HUES48 (cell line): ENCODE measurements at regions not wholly inside any gene's neighbourhood (a gene's known extent, or its start where the extent isn't known, plus 50 kb on each side); places are given as distances from the start of the nearest gene placed in this dataset.

Experiments used
- H3K27ac ChIP-seq: one replicate; pipeline ENCODE4 v1.7.0; 2013; ENCODE audit warnings: low read depth, low read length, inconsistent platforms
- H3K27me3 ChIP-seq: 2 replicates; pipeline ENCODE4 v1.6.1; 2013; ENCODE audit warnings: mild to moderate bottlenecking, low read length; ENCODE audit not compliant: control insufficient read depth, insufficient read depth
- H3K36me3 ChIP-seq: 2 replicates; pipeline ENCODE4 v1.6.1; 2013; ENCODE audit warnings: low read length; ENCODE audit not compliant: control insufficient read depth, insufficient read depth
- H3K4me1 ChIP-seq: 2 replicates; pipeline ENCODE4 v1.6.1; 2013; ENCODE audit warnings: mild to moderate bottlenecking, low read length; ENCODE audit not compliant: control insufficient read depth, insufficient read depth
- H3K4me3 ChIP-seq: 2 replicates; pipeline ENCODE4 v1.5.1; 2013; ENCODE audit warnings: mild to moderate bottlenecking, low read depth, low read length
- H3K9ac ChIP-seq: 2 replicates; pipeline ENCODE4 v1.6.1; 2013; ENCODE audit warnings: mild to moderate bottlenecking, low read depth, low read length, moderate library complexity
- H3K9me3 ChIP-seq: 2 replicates; pipeline ENCODE4 v1.6.1; 2013; ENCODE audit warnings: low read length; ENCODE audit not compliant: control insufficient read depth, insufficient read depth

DNA sequence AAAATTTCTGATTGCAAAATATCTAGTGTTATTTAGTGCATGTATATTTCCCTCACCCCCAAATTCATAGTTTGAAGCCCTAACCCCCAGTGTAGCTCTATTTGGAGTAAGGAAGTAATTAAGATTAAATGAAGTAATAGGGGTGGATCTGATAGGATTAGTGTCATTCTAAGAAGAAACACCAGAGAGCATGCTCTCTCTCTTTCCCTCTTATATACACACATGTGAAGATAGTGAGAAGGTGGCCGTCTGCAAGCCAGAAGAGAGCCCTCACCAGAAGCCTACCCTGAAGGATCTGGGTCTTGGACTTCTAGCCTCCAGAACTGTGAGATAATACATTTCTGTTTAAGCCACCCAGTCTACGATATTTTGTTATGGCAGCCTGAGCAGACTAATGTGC, 120.3 kb downstream of the TMEM30B start:
- H3K36me3 ChIP-seq, result no peaks in the 10 kb centered on the region
- no peak overlapping the region for H3K27ac ChIP-seq
- H3K4me1 ChIP-seq, result no peaks in the 10 kb centered on the region
- no peaks in the 10 kb centered on the region for H3K27me3 ChIP-seq
- no peak overlapping the region for H3K4me3 ChIP-seq
- no peak overlapping the region for H3K9ac ChIP-seq
- no peaks in the 10 kb centered on the region for H3K9me3 ChIP-seq

GRCh38 chr14:61154641-61155040, 126.5 kb downstream of the TMEM30B start:
- Histone ChIP-seq H3K4me1 (peaks cover 23% of the 10 kb centered on the region), H3K36me3 (no peaks in the 10 kb centered on the region), H3K9ac (no peak overlapping the region), H3K9me3 (no peaks in the 10 kb centered on the region), H3K4me3 (no peak overlapping the region), H3K27me3 (no peaks in the 10 kb centered on the region), H3K27ac (peak overlapping the region; percentile 59)

DNA sequence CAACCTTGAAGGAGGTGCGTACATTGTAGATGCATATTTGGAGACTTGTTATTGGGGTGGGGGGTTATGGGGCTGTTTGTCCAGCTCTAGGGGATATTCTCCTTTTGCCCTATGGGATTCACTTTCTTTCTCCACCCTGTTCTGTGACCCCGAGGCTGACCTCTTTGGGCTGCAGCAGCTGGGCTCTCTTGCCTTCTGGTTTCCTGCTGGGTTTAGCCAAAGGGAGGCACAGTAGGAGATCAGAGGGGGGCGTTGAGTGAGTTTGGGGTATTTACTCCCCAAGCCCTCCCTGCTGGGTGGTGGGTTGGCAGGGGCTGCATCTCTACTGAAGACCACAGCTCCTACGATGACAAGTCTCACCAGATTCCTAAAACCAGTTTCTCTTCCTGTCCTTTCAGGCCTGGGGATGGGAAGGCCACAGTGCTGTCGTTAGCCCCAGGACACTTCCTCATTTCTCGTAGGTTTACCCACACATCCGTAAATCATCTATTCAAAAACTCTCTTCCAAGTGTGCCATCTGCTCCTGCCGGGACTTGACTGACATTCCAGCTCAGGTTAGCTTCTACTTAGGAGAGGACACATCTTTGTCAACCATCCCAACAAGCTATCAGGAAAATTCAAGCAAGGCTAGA, 127.1 kb downstream of the TMEM30B start:
- Histone ChIP-seq H3K4me3 (no peak overlapping the region), H3K27me3 (no peaks in the 10 kb centered on the region), H3K4me1 (peaks cover 23% of the 10 kb centered on the region), H3K9me3 (no peaks in the 10 kb centered on the region), H3K36me3 (no peaks in the 10 kb centered on the region), H3K27ac (peak overlapping the region; percentile 59), H3K9ac (no peak overlapping the region)

- Histone ChIP-seq H3K4me3 (no peak overlapping the region), H3K9ac (no peak overlapping the region), H3K27ac (peak overlapping the region; percentile 59), H3K4me1 (peaks cover 23% of the 10 kb centered on the region), H3K27me3 (no peaks in the 10 kb centered on the region), H3K36me3 (no peaks in the 10 kb centered on the region), H3K9me3 (no peaks in the 10 kb centered on the region)
Measured at GRCh38 chr14:61153431-61153830, 127.7 kb downstream of the TMEM30B start.

DNA sequence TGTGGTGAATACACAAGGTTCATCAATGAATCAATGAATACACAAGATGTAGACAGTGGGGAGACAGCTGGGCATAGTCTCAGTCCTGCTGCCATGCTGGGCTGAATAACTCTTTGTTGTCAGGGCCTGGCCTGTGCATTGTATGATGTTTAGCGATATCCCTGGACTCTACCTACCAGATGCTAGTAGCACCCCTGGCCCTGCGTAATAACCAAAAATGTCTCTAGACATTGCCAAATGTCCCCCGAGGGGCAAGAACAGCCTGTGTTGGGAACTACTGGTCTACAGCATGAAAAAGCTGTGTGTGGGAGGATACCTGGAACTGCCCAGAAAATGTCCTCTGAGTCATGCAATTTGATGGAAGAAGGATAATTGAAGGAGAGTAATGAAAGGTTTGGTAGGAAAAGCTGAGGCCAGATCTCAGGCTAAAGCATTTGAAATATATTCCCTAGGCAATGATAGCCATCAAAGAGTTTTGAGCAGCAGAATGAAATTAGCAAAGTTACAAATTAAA, 128.2 kb downstream of the TMEM30B start:
- no peaks in the 10 kb centered on the region for H3K36me3 ChIP-seq
- H3K9ac ChIP-seq, result no peak overlapping the region
- no peak overlapping the region for H3K27ac ChIP-seq
- H3K27me3 ChIP-seq, result no peaks in the 10 kb centered on the region
- peaks cover 23% of the 10 kb centered on the region for H3K4me1 ChIP-seq
- H3K4me3 ChIP-seq, result no peak overlapping the region
- no peaks in the 10 kb centered on the region for H3K9me3 ChIP-seq

- H3K4me3 ChIP-seq, result no peak overlapping the region
- no peaks in the 10 kb centered on the region for H3K27me3 ChIP-seq
- peaks cover 23% of the 10 kb centered on the region for H3K4me1 ChIP-seq
- no peaks in the 10 kb centered on the region for H3K36me3 ChIP-seq
- no peaks in the 10 kb centered on the region for H3K9me3 ChIP-seq
- no peak overlapping the region for H3K27ac ChIP-seq
- H3K9ac ChIP-seq, result no peak overlapping the region
Measured at GRCh38 chr14:61151251-61151650, 129.9 kb downstream of the TMEM30B start.

GRCh38 chr14:61150851-61151250, 130.3 kb downstream of the TMEM30B start:
- H3K4me1 ChIP-seq, result peaks cover 23% of the 10 kb centered on the region

GRCh38 chr14:61149896-61150295, 131.2 kb downstream of the TMEM30B start:
- no peaks in the 10 kb centered on the region for H3K27me3 ChIP-seq
- H3K36me3 ChIP-seq, result no peaks in the 10 kb centered on the region
- H3K4me3 ChIP-seq, result no peak overlapping the region
- H3K9me3 ChIP-seq, result peaks cover under 1% of the 10 kb centered on the region; the same call in 1 of the 2 replicates
- no peak overlapping the region for H3K27ac ChIP-seq
- H3K4me1 ChIP-seq, result peaks cover 23% of the 10 kb centered on the region
- no peak overlapping the region for H3K9ac ChIP-seq

More at GRCh38 chr14:61150851-61151250, 130.3 kb downstream of the TMEM30B start:
- H3K36me3 ChIP-seq, result no peaks in the 10 kb centered on the region
- no peaks in the 10 kb centered on the region for H3K9me3 ChIP-seq
- no peak overlapping the region for H3K9ac ChIP-seq
- H3K27ac ChIP-seq, result no peak overlapping the region
- no peaks in the 10 kb centered on the region for H3K27me3 ChIP-seq
- no peak overlapping the region for H3K4me3 ChIP-seq

- Histone ChIP-seq H3K9ac (no peak overlapping the region), H3K9me3 (peaks cover 8% of the 10 kb centered on the region), H3K27ac (no peak overlapping the region), H3K27me3 (no peaks in the 10 kb centered on the region), H3K4me3 (no peak overlapping the region), H3K36me3 (no peaks in the 10 kb centered on the region), H3K4me1 (peaks cover 12% of the 10 kb centered on the region)
Measured at GRCh38 chr14:61148742-61149350, 132.3 kb downstream of the TMEM30B start.

- Histone ChIP-seq H3K27me3 (no peaks in the 10 kb centered on the region), H3K9me3 (peaks cover 15% of the 10 kb centered on the region), H3K36me3 (no peaks in the 10 kb centered on the region), H3K4me3 (no peak overlapping the region), H3K27ac (no peak overlapping the region), H3K4me1 (peaks cover 4% of the 10 kb centered on the region), H3K9ac (no peak overlapping the region)
Measured at GRCh38 chr14:61147831-61148549, 133.1 kb downstream of the TMEM30B start.

GRCh38 chr14:61147381-61147821, 133.7 kb downstream of the TMEM30B start:
- Histone ChIP-seq H3K36me3 (no peaks in the 10 kb centered on the region), H3K27ac (no peak overlapping the region)

More at GRCh38 chr14:61147381-61147821, 133.7 kb downstream of the TMEM30B start:
- Histone ChIP-seq H3K27me3 (no peaks in the 10 kb centered on the region), H3K4me1 (no peaks in the 10 kb centered on the region), H3K9me3 (peaks cover 21% of the 10 kb centered on the region), H3K9ac (no peak overlapping the region), H3K4me3 (no peak overlapping the region)
